ENCODE measurements at regions not wholly inside any gene's neighbourhood (a gene's known extent, or its start where the extent isn't known, plus 50 kb on each side); places are given as distances from the start of the nearest gene placed in this dataset.

DNA sequence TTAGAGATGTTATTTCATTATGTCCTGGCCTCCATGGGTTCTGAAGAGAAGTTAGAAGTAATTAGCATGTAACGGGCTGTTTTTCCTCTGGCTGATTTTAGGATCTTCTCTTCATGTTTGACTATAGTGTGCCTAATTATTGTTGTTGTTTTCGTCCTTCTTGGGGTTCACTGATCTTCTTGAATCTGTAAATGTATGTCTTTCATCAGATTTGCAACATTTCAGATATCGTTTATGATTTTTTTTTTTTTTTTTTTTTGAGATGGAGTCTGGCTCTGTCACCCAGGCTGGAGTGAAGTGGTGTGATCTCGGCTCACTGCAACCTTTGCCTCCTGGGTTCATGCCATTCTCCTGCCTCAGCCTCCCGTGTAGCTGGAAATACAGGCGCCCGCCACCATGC lies 246.7 kb downstream of the TFAP2C start:
- Histone ChIP-seq H3K27ac (ENCODE audit: insufficient read length, low read depth, low read length) (no peak overlapping the region), H3K4me1 (ENCODE audit: insufficient read depth, low read length) (no peaks in the 10 kb centered on the region), H2BK15ac (ENCODE audit: low read depth, low read length) (no peak overlapping the region), H3K27me3 (ENCODE audit: insufficient read depth, low read length) (no peaks in the 10 kb centered on the region), H3T11ph (ENCODE audit: low read length) (no peak overlapping the region), H2AFZ (ENCODE audit: low read length) (no peak overlapping the region), H3K9me3 (ENCODE audit: control insufficient read depth, low read depth, low read length) (no peaks in the 10 kb centered on the region), H4K20me1 (ENCODE audit: control insufficient read depth, insufficient read depth, insufficient read length) (no peaks in the 10 kb centered on the region), H3K4me2 (ENCODE audit: insufficient read depth, insufficient read length, low read length) (no peak overlapping the region), H4K5ac (ENCODE audit: insufficient read length, low read depth, low read length) (no peak overlapping the region), H3K23ac (ENCODE audit: insufficient read length, low read depth, low read length) (no peak overlapping the region), H3K56ac (ENCODE audit: insufficient read length, low read depth, low read length) (no peak overlapping the region), H2BK120ac (ENCODE audit: low read depth, low read length, poor library complexity, severe bottlenecking) (no peak overlapping the region), H3K79me1 (ENCODE audit: insufficient read depth, low read depth, low read length, poor library complexity, severe bottlenecking) (no peaks in the 10 kb centered on the region), H3K18ac (ENCODE audit: insufficient read length, low read depth, low read length) (no peak overlapping the region), H3K14ac (ENCODE audit: insufficient read depth, low read length) (no peak overlapping the region), H2BK5ac (ENCODE audit: insufficient read length, low read length) (no peak overlapping the region), H2BK20ac (ENCODE audit: low read depth, low read length, poor library complexity, severe bottlenecking) (no peak overlapping the region), H2BK12ac (ENCODE audit: insufficient read length, low read depth, low read length) (no peak overlapping the region), H3K9ac (ENCODE audit: extremely low read depth, insufficient read length, low read length) (no peak overlapping the region), H4K8ac (replicated peaks; ENCODE audit: insufficient read length, low read depth, low read length) (no peak overlapping the region), H3K4ac (ENCODE audit: low read depth, low read length) (no peak overlapping the region), H4K91ac (ENCODE audit: insufficient read length, low read depth, low read length) (no peak overlapping the region), H3K79me2 (ENCODE audit: insufficient read depth, low read length) (no peaks in the 10 kb centered on the region), H3K23me2 (ENCODE audit: insufficient read length, low read depth, low read length, poor library complexity, severe bottlenecking) (no peaks in the 10 kb centered on the region), H2AK5ac (ENCODE audit: insufficient read length, low read length) (no peak overlapping the region)
- Mint-ChIP-seq H3K36me3 (ENCODE audit: insufficient read depth in 1 of 3, low read depth in 3 of 3) (no peaks in the 10 kb centered on the region; a peak in 1 of 7 replicates), H3K27me3 (ENCODE audit: low read depth) (peaks cover 37% of the 10 kb centered on the region), H3K27ac (no peak overlapping the region), H3K4me3 (no peak overlapping the region), H3K9me3 (peaks cover 0 to 4% of the 10 kb centered on the region in 2 experiments; a peak in 2 of 5 replicates), H3K4me1 (peaks cover 19 to 21% of the 10 kb centered on the region in 2 experiments)
- no CpG with 5 or more reads among the region's 7 CpGs for WGBS (ENCODE audit: extremely low coverage, insufficient read length, low lambda C conversion rate)
- DNase-seq, result no peak
- TF ChIP-seq, protein P1, sequence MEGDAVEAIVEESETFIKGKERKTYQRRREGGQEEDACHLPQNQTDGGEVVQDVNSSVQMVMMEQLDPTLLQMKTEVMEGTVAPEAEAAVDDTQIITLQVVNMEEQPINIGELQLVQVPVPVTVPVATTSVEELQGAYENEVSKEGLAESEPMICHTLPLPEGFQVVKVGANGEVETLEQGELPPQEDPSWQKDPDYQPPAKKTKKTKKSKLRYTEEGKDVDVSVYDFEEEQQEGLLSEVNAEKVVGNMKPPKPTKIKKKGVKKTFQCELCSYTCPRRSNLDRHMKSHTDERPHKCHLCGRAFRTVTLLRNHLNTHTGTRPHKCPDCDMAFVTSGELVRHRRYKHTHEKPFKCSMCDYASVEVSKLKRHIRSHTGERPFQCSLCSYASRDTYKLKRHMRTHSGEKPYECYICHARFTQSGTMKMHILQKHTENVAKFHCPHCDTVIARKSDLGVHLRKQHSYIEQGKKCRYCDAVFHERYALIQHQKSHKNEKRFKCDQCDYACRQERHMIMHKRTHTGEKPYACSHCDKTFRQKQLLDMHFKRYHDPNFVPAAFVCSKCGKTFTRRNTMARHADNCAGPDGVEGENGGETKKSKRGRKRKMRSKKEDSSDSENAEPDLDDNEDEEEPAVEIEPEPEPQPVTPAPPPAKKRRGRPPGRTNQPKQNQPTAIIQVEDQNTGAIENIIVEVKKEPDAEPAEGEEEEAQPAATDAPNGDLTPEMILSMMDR (conservative IDR thresholded peaks at IDR 0.05), result no peak
